H1 (cell line): ENCODE measurements at regions not wholly inside any gene's neighbourhood (a gene's known extent, or its start where the extent isn't known, plus 50 kb on each side); places are given as distances from the start of the nearest gene placed in this dataset.

Experiments
- CTCF ChIA-PET: fragments of 300-600 bp; sonication (Branson Sonifier 250); formaldehyde crosslinking; loops from one replicate; lab custom pipeline; 2021; ENCODE audit not compliant: partially characterized antibody; lab: Charles Lee
- POLR2A ChIA-PET: fragments of 300-600 bp; sonication (Branson Sonifier 250); formaldehyde crosslinking; loops from one replicate; lab custom pipeline; 2021; ENCODE audit warnings: inconsistent platforms; ENCODE audit not compliant: partially characterized antibody; lab: Charles Lee
- DNase-seq, 2 experiments: peaks; one replicate each; pipeline versions ENCODE4 v3.0.0 to v3.0.0-alpha.2; 2010 to 2022; ENCODE audit warnings: low spot score in 2 of 2, low read depth in 1 of 2, mixed read lengths in 1 of 2
- FAIRE-seq: peaks from 2 replicates; lab custom pipeline; 2011; peaks lifted over from hg19 to GRCh38; lab: Jason Lieb, UNC
- H2AFZ ChIP-seq: 2 replicates; pipeline ENCODE4 v1.8.1; 2012; ENCODE audit warnings: low read length, inconsistent platforms
- H2AK5ac ChIP-seq: 2 replicates; pipeline ENCODE4 v1.6.1; 2013; ENCODE audit warnings: low read depth, low read length
- H2BK120ac ChIP-seq: replicated peaks from 2 replicates; pipeline ENCODE3; 2013; ENCODE audit warnings: low read depth, low read length, inconsistent platforms
- H2BK12ac ChIP-seq: 2 replicates; pipeline ENCODE4 v1.6.1; 2013; ENCODE audit warnings: low read depth, low read length
- H2BK15ac ChIP-seq: 2 replicates; pipeline ENCODE4 v1.6.1; 2013; ENCODE audit warnings: low read length
- H2BK20ac ChIP-seq: 2 replicates; pipeline ENCODE4 v1.6.1; 2013; ENCODE audit warnings: low read length
- H2BK5ac ChIP-seq: 2 replicates; pipeline ENCODE4 v1.6.1; 2013; ENCODE audit warnings: low read depth, low read length
- H3K14ac ChIP-seq: 2 replicates; pipeline ENCODE4 v1.6.1; 2013; ENCODE audit warnings: inconsistent platforms; ENCODE audit not compliant: insufficient read length
- H3K18ac ChIP-seq: 2 replicates; pipeline ENCODE4 v1.6.1; 2013; ENCODE audit warnings: low read length; ENCODE audit errors: extremely low read depth
- H3K23ac ChIP-seq: 2 replicates; pipeline ENCODE4 v1.6.1; 2013; ENCODE audit warnings: inconsistent platforms; ENCODE audit not compliant: insufficient read length
- H3K23me2 ChIP-seq: 2 replicates; pipeline ENCODE4 v1.6.1; 2013; ENCODE audit warnings: low read depth, low read length
- H3K27ac ChIP-seq: 2 replicates; pipeline ENCODE4 v1.6.1; 2011; ENCODE audit warnings: low read depth, low read length, inconsistent platforms
- H3K27me3 ChIP-seq, 4 experiments: replicated peaks in 1 of 4; 1 replicate in 1 of 4; 2 replicates in 3 of 4; pipeline versions ENCODE4 v1.6.1 to v1.8.1; 2011 to 2013; ENCODE audit warnings: low read length in 3 of 4, mild to moderate bottlenecking in 3 of 4, inconsistent platforms in 2 of 4, mixed read lengths in 2 of 4, moderate library complexity in 1 of 4; ENCODE audit not compliant: control insufficient read depth in 3 of 4, insufficient read depth in 3 of 4; ENCODE audit errors: extremely low read depth in 1 of 4
- H3K36me3 ChIP-seq, 4 experiments: 2 replicates each; pipeline versions ENCODE4 v1.6.1 to v1.8.1; 2011 to 2013; ENCODE audit warnings: mild to moderate bottlenecking in 4 of 4, low read length in 3 of 4, moderate library complexity in 2 of 4, control low read depth in 1 of 4, inconsistent platforms in 1 of 4; ENCODE audit not compliant: insufficient read depth in 4 of 4, control insufficient read depth in 2 of 4
- H3K4ac ChIP-seq: replicated peaks from 2 replicates; pipeline ENCODE3; 2013; ENCODE audit warnings: low read length, low read depth, mixed read lengths, inconsistent platforms; ENCODE audit not compliant: insufficient read length
- H3K4me1 ChIP-seq, 4 experiments: replicated peaks in 1 of 4; 1 replicate in 1 of 4; 2 replicates in 3 of 4; pipeline versions ENCODE4 v1.6.1 to v1.8.1; 2011 to 2013; ENCODE audit warnings: low read length in 3 of 4, inconsistent platforms in 2 of 4, mixed read lengths in 1 of 4; ENCODE audit not compliant: insufficient read depth in 4 of 4, control insufficient read depth in 3 of 4
- H3K4me2 ChIP-seq, 2 experiments: 2 replicates each; pipeline versions ENCODE4 v1.6.1 to v1.8.1; 2011 to 2013; ENCODE audit warnings: low read depth in 2 of 2, low read length in 2 of 2, control low read depth in 1 of 2, inconsistent platforms in 1 of 2, mild to moderate bottlenecking in 1 of 2; ENCODE audit not compliant: insufficient read depth in 1 of 2
- H3K4me3 ChIP-seq, 4 experiments: fragments of 200-600, 300-600 bp in 1 of 4; sonication (generic), shearing (Covaris generic), sonication (Bioruptor Twin) in 1 of 4; 2 replicates each; pipeline versions ENCODE4 v1.5.1 to v1.8.1; 2011 to 2016; ENCODE audit warnings: low read length in 4 of 4, low read depth in 3 of 4, control low read depth in 2 of 4, inconsistent platforms in 2 of 4, mild to moderate bottlenecking in 2 of 4, mixed read lengths in 1 of 4, moderate library complexity in 1 of 4; ENCODE audit not compliant: insufficient read depth in 2 of 4; ENCODE audit errors: extremely low read depth in 1 of 4
- H3K56ac ChIP-seq: replicated peaks from 2 replicates; pipeline ENCODE3; 2013; ENCODE audit warnings: low read depth, mild to moderate bottlenecking, mixed read lengths, low read length, inconsistent platforms; ENCODE audit not compliant: insufficient read length
- H3K79me1 ChIP-seq: 2 replicates; pipeline ENCODE4 v1.6.1; 2013; ENCODE audit warnings: low read depth, low read length, control low read depth
- H3K79me2 ChIP-seq, 2 experiments: 2 replicates each; pipeline versions ENCODE4 v1.6.1 to v1.8.1; 2012 to 2013; ENCODE audit warnings: low read length in 2 of 2, mild to moderate bottlenecking in 2 of 2, inconsistent platforms in 1 of 2; ENCODE audit not compliant: insufficient read depth in 2 of 2, control insufficient read depth in 1 of 2
- H3K9ac ChIP-seq, 4 experiments: replicated peaks in 1 of 4; 1 replicate in 1 of 4; 2 replicates in 3 of 4; pipeline versions ENCODE4 v1.6.1 to v1.8.1; 2011 to 2013; ENCODE audit warnings: low read depth in 3 of 4, low read length in 3 of 4, control low read depth in 2 of 4, mild to moderate bottlenecking in 2 of 4, moderate library complexity in 2 of 4, inconsistent platforms in 1 of 4; ENCODE audit errors: extremely low read depth in 1 of 4
- H3K9me3 ChIP-seq, 2 experiments: 2 replicates each; pipeline versions ENCODE4 v1.6.1 to v1.8.1; 2012 to 2013; ENCODE audit warnings: mild to moderate bottlenecking in 2 of 2, moderate library complexity in 2 of 2, control low read depth in 1 of 2, inconsistent platforms in 1 of 2, low read depth in 1 of 2, low read length in 1 of 2, mixed read lengths in 1 of 2; ENCODE audit not compliant: insufficient read depth in 2 of 2
- H4K20me1 ChIP-seq, 2 experiments: replicated peaks in 1 of 2; 2 replicates each; pipeline versions ENCODE3 to v1.8.1; 2011 to 2013; ENCODE audit warnings: inconsistent platforms in 2 of 2, low read length in 2 of 2, mild to moderate bottlenecking in 1 of 2; ENCODE audit not compliant: insufficient read depth in 2 of 2, control insufficient read depth in 1 of 2
- H4K5ac ChIP-seq: 2 replicates; pipeline ENCODE4 v1.6.1; 2013; ENCODE audit warnings: low read length, low read depth, mixed read lengths, inconsistent platforms; ENCODE audit not compliant: insufficient read length
- H4K8ac ChIP-seq: 2 replicates; pipeline ENCODE4 v1.8.0; 2013; ENCODE audit warnings: mild to moderate bottlenecking, moderate library complexity, low read length, inconsistent platforms; ENCODE audit not compliant: insufficient read depth; ENCODE audit errors: extremely low read depth
- H4K91ac ChIP-seq: replicated peaks from 2 replicates; pipeline ENCODE3; 2013; ENCODE audit warnings: low read length, mixed read lengths, inconsistent platforms; ENCODE audit not compliant: insufficient read length
- ATF3 ChIP-seq: IDR thresholded peaks from 2 replicates; pipeline ENCODE4 v1.6.1; 2011; ENCODE audit warnings: low read depth, mild to moderate bottlenecking, low read length; ENCODE audit not compliant: insufficient read depth
- HDAC2 ChIP-seq, 2 experiments: fragments of 300-600 bp in 1 of 2; sonication (generic) in 1 of 2; IDR thresholded peaks; 2 replicates each; pipeline ENCODE4 v1.6.1; 2011 to 2012; ENCODE audit warnings: low read depth in 2 of 2, low read length in 2 of 2, mild to moderate bottlenecking in 2 of 2, moderate library complexity in 2 of 2, borderline replicate concordance in 1 of 2, inconsistent platforms in 1 of 2
- POLR2A ChIP-seq, 2 experiments: IDR thresholded peaks; 1 replicate in 1 of 2; 2 replicates in 1 of 2; pipeline ENCODE4 v1.6.1; 2011; ENCODE audit warnings: low read depth in 2 of 2, low read length in 2 of 2, mild to moderate bottlenecking in 2 of 2; ENCODE audit errors: control extremely low read depth in 1 of 2
- SIN3A ChIP-seq, 2 experiments: IDR thresholded peaks in 1 of 2; conservative IDR thresholded peaks in 1 of 2; 2 replicates each; pipeline ENCODE4 v1.6.1; 2011 to 2012; ENCODE audit warnings: low read length in 2 of 2, improper control_type of control experiment in 1 of 2, low read depth in 1 of 2, mild to moderate bottlenecking in 1 of 2
- USF2 ChIP-seq: IDR thresholded peaks from 2 replicates; pipeline ENCODE4 v1.6.1; 2011; ENCODE audit warnings: low read length, improper control_type of control experiment
- whole genome bisulfite sequencing, 2 experiments: shearing (Covaris generic) in 1 of 2; methylation state at CpG; one replicate each; pipeline versions ENCODE4 v1.1.6 to v1.1.7; 2013 to 2015; ENCODE audit warnings: low lambda C conversion rate in 2 of 2, mixed read lengths in 2 of 2, inconsistent platforms in 1 of 2, low coverage in 1 of 2, missing lambda C conversion rate in 1 of 2; ENCODE audit not compliant: insufficient replicate concordance in 2 of 2, insufficient coverage in 1 of 2, insufficient read length in 1 of 2; ENCODE audit errors: extremely low coverage in 1 of 2, missing lambda C conversion rate in 1 of 2; 5-methylcytosine and 5-hydroxymethylcytosine counted together

GRCh38 chr4:54959651-54960116 lies 165.7 kb downstream of the KDR start:
- Histone ChIP-seq H3K79me2 (no peaks in the 10 kb centered on the region), H2AFZ (no peak overlapping the region), H3K56ac (no peak overlapping the region), H2BK12ac (no peak overlapping the region), H2BK5ac (no peak overlapping the region), H4K91ac (no peak overlapping the region), H4K20me1 (no peaks in the 10 kb centered on the region), H3K14ac (no peak overlapping the region), H2AK5ac (no peak overlapping the region), H2BK20ac (no peak overlapping the region), H3K27ac (no peak overlapping the region), H2BK15ac (no peak overlapping the region), H3K9me3 (no peaks in the 10 kb centered on the region), H4K5ac (no peak overlapping the region), H3K4me2 (no peak overlapping the region), H3K23ac (no peak overlapping the region), H3K4me1 (no peaks in the 10 kb centered on the region), H3K23me2 (no peaks in the 10 kb centered on the region), H3K79me1 (no peaks in the 10 kb centered on the region), H3K4me3 (no peak overlapping the region), H4K8ac (no peak overlapping the region), H3K4ac (no peak overlapping the region), H3K18ac (no peak overlapping the region), H3K36me3 (no peaks in the 10 kb centered on the region), H3K27me3 (no peaks in the 10 kb centered on the region; a peak in 2 of 7 replicates)
- FAIRE-seq (no peak), DNase-seq (no peak)
- WGBS, 2 experiments = 79% methylated on average over 3 of the region's 3 CpGs; no CpG with 5 or more reads in 1 of the 2 experiments
- POLR2A ChIA-PET = no interaction called here
- TF ChIP-seq ATF3 = no peak
- TF ChIP-seq SIN3A (conservative IDR thresholded peaks at IDR 0.05 in 1 of 2, IDR thresholded peaks at IDR 0.05 in 1 of 2; ENCODE audit: low read depth in 1 of 2, low read length in 2 of 2) = no peak
- TF ChIP-seq POLR2A (IDR thresholded peaks at IDR 0.05; ENCODE audit: control extremely low read depth in 1 of 2, low read depth in 2 of 2, low read length in 2 of 2) = no peak
- TF ChIP-seq HDAC2 (IDR thresholded peaks at IDR 0.05; ENCODE audit: borderline replicate concordance in 1 of 2, low read depth in 2 of 2, low read length in 2 of 2) = no peak
- no peak for TF ChIP-seq USF2
- TF ChIP-seq, all 59 proteins: peak for 0
- CTCF ChIA-PET = interaction anchor here (0.7 to 1.6 kb wide), 6 partner anchors 10 to 641 kb away, joined by 3 to 7 read pairs (median 4); no protein-coding TSS in a partner anchor
- Histone ChIP-seq H3K9ac (no peak overlapping the region), H2BK120ac (no peak overlapping the region)
